Glomerular visceral epithelial cell (primary cell): ENCODE measurements at regions not wholly inside any gene's neighbourhood (a gene's known extent, or its start where the extent isn't known, plus 50 kb on each side); places are given as distances from the start of the nearest gene placed in this dataset.

Source experiments
- DNase-seq: peaks from one replicate; pipeline ENCODE4 v3.0.0-alpha.2; 2016; ENCODE audit errors: extremely low spot score

GRCh38 chr6:6912817-6913744 lies 194.7 kb upstream of the RREB1 start:
- DNase-seq, result no peak

DNA sequence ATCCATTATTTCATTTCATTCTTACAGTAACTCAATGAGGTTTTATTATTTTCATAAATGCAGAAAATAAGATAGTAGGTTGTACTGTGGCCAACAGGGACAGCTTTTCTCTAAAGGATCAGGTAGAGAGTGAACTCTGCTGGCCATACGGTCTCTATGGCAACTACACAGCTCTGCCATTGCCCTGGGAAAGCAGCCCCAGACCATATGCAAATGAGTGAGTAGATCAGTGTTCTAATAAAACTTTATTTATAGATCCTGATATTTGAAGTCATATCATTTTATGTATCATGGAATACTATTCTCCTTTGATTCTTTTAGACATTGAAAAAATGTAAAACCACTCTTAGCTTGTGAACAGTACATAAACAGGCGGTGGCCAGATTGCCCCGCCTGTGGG lies 192.5 kb upstream of the RREB1 start:
- DNase-seq, result no peak

DNA sequence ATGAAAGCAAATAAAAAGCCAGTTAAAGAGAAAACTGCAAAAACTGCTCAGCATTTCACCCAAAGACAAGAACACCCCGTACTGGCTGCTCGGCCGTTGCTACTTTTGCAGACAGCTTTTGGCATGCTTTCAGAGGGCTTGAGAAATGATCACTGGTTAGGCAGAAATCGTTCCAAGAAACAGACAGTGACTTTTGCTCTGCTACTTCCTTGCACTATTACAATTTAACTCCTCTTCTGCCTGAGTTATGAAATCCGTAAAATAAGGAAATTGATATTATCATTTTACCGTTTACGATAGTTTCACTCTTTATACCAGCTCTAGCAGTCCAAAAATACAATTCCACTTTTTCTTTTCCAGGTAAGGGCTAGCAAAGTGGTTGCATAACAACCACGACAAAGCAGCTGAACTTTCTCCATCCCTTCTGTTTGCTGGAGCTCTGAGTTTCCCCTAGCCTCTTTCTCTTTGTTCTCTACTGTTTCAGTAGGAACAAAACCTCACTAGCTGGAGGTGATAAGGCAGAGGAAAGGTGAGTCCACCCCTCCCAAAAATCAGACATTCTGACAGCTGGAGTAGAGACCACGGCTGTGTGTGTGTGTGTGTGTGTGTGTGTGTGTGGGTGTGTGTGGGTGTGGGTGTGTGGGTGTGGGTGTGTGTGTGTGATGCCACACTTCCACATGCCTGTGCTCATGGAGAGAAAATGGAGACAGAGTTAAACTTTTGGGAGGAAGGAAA lies 191.8 kb upstream of the RREB1 start:
- no peak for DNase-seq

DNA sequence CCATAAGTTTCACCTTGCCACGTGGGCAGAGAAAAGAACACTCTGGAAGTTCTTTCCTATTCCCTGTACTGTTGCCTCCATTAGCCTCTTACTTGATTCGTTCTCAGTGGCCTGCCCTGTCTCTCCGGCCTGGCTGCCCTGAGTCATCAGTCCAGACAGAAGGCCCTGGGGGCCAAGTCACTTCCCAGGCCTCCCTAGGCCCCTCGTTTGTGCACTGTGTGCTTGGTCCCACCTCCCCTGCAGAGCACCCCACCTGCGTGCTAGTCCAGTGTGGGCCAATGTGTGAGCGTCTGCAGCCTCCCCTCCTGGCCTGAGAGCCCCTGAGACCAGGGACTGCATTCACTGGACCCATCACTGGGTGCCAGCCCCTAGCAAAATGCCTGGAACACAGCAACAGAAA lies 191.2 kb upstream of the RREB1 start:
- DNase-seq, result no peak

DNA sequence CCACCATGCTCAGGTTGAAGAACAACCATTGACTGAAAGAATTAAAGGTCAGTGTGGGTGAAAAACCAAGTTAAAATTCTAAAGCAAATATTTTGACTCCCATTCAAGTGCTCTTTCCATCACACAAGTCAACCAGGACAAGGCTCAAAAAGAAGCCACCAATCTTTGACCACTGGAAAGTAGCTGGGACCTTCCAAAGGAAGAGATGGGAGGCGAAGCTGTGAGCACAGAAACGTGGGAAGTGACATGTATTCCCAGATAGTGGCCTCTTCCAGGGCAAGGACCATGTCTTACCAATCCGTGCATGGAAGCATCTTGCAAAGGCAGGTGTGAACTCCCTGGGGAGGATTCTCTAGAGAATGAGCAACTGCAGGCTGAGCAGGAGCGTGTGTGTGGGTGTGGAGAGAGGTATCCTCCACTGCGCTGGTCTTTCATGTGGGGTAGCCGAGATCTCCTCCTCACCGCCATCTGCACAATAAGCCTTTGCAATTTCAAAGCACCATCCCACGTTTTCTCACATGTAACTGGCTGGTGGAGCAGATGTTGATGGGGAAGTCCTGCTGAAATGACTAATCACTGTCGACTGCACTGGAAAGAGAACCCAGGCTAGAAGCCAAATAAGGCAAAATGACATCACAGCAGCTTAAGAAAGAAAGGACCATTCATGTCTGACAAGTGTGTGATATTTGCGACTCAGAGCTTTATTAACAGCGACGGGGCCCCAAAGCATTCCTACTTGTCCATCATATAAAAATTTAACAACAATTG lies 189.4 kb upstream of the RREB1 start:
- no peak for DNase-seq

- DNase-seq, result no peak
Observed at GRCh38 chr6:6919173-6919572, 188.6 kb upstream of the RREB1 start.

DNA sequence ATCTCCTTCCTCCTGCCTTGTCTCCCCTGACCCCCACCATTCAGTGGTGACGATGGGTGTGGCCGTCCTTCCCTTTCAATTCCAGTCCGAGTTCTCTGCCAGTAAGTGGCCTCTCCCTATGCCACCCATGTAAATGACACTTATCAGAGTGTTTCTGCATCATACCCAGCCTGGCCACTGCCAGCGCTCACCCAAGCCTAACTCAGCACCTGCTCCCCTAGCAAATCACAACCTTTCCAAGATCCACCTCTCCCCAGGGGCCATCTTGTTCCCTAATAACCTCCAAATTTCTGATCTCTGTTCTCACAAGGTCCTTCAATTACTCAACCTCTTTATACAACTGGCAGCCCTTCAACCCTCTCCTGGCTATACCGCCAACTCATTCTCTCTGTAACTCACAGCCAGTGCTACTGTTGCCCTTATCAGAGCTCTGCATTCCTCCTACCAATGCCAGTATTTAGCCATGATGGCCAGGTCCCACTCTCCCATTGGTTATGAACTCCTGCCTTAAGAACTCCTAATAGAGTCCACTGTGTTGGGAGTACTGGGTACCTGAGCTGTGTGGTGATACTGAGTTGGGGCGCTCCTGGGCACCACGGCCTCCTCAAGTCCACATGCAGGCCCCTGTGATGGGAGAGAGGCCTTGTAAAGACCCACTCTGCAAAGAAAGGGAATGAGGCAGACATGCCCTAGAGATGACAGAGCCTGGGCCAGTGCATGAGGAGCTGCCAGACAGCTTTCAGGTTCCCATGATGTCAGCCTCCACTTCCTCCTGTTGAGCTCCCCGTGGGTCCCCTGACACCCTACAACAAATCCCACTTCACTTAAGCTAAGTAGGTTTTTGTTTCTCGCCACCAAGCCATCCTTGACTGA lies 187.4 kb upstream of the RREB1 start:
- DNase-seq, result no peak

GRCh38 chr6:6920987-6921313 lies 186.8 kb upstream of the RREB1 start:
- no peak for DNase-seq

DNA sequence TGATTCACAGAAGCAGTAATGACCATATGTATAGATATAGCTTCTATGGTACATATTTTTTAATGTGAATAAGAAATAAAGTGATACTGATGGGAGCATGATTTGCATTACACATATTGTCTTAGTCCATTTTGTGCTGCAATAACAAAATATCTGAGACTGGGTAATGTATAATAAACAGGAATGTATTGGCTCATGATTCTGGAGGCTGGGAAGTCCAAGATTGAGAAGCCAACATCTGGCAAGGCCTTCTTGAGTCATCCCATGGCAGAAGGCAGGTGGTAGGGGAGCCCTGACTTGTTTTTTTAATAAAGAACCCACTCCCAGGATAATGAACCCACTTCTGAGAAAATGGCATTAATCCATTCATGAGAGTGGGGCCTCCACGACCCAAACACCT lies 185.6 kb upstream of the RREB1 start:
- DNase-seq, result no peak

GRCh38 chr6:6923605-6924004 lies 184.2 kb upstream of the RREB1 start:
- no peak for DNase-seq

DNA sequence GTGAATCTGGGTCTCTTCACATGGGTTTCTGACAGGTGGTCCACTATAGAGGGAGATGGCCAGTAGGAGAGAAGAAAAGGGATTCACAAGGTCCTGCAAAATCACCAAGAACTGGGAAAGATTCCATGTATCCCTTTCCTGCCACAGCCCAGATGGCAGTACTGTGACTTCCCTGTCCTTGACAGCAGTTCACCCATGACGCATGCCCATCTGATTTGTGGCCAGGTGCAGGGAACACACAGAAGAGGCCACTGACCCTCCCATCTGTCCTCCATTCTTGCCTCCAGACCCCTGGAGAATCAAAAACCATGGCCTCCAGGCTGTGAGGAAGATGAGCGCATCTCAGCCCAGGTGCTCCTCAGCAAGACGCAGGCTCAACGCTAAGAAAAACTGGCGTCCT lies 183.1 kb upstream of the RREB1 start:
- no peak for DNase-seq

- no peak for DNase-seq
Observed at GRCh38 chr6:6925391-6926164, 182.2 kb upstream of the RREB1 start.

GRCh38 chr6:6926856-6927255 lies 180.9 kb upstream of the RREB1 start:
- no peak for DNase-seq

DNA sequence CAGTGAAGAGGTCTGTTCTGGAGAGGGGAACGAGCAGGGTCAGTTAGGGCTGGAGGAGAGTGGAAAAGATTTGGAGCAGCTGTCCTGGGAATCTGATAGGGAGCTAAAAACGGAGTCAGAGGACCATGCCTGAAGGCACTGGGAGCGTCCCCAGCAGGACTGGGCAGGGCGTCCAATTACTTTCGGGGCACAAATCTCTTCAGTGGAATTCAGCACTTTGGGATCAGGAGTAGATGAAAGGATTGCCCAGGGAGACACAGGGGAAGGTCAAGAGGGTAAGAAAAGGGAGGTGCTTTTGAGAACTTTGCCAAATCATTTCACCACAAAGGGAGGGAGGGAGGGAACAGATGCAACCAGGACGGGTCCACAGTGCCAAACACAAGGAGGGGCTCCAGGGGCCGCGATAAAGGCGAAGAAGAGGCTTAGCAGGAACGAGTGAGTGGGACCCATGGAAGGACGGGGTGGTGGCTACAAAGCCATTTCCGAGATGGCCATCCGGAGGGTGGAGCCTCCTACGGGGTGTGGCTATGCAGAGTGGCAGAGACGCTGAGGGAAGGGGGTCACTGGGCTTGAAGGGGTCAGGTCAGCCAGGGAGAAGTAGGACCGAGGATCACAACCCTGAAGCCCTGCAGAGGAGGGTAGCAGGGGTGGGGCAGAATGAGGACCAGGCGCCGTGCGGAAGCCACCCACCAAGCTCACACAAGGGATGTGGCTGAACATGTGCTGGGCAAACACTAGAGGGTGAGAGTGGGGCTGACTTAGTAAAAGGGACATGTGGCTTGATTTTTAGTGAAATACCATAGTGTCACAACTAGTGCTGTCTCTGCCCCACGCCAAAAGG lies 180.0 kb upstream of the RREB1 start:
- DNase-seq, result no peak

- no peak for DNase-seq
Observed at GRCh38 chr6:6930223-6930880, 177.4 kb upstream of the RREB1 start.

GRCh38 chr6:6931071-6932025 lies 176.4 kb upstream of the RREB1 start:
- no peak for DNase-seq

DNA sequence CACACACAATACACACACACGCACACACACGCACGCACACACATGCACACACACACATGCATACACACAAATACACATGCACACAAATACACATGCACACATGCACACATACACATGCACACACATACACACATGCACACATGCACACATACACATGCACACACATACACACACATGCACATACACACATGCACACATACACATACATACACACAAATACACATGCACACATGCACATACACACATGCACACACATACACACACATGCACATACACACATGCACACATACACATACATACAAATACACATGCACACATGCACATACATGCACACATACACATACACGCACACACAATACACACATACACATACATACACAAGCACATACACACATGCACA lies 175.4 kb upstream of the RREB1 start:
- DNase-seq, result no peak

DNA sequence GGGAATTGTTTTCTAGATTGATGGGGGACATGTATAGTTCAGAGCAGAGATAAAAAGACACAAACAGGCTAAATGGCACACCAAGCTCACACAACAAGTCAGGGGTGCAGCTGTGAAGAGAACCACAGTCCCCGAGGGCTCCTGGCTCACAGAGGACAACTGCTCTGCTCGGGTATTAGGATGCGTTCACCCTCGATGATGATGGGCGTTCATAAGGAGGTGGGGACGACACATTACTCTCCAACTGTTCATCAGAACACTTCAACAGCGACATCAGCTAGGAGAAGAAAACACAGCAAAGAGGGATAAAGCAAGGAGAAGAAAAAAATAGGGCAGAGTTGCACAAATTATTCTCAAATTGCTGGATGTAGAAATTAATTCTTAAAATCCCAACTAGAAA lies 174.8 kb upstream of the RREB1 start:
- no peak for DNase-seq
